ENCODE measurements at regions not wholly inside any gene's neighbourhood (a gene's known extent, or its start where the extent isn't known, plus 50 kb on each side); places are given as distances from the start of the nearest gene placed in this dataset.

DNA sequence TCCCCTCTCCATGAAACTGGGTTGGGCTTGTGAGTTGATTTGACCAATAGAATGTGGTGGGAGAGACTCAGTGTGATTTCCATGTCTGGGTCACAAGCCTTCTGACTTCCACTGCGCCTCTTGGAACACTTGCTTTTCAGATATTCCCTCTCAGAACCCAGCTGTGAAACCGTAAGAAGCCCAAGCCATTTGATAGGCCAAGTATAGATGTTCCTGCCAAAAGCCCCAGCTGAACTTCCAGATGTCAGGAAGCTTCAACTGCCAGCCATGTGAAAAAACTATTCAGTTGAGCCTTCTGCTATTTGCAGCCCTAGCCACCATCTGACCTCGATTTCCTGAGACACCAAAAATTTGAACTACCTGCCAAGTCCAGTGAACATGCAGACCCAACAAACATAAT, 387.8 kb upstream of the GJE1 start:
- TF ChIP-seq EZH2 (IDR thresholded peaks at IDR 0.05; ENCODE audit: low read depth): no peak
- TF ChIP-seq, protein P1, sequence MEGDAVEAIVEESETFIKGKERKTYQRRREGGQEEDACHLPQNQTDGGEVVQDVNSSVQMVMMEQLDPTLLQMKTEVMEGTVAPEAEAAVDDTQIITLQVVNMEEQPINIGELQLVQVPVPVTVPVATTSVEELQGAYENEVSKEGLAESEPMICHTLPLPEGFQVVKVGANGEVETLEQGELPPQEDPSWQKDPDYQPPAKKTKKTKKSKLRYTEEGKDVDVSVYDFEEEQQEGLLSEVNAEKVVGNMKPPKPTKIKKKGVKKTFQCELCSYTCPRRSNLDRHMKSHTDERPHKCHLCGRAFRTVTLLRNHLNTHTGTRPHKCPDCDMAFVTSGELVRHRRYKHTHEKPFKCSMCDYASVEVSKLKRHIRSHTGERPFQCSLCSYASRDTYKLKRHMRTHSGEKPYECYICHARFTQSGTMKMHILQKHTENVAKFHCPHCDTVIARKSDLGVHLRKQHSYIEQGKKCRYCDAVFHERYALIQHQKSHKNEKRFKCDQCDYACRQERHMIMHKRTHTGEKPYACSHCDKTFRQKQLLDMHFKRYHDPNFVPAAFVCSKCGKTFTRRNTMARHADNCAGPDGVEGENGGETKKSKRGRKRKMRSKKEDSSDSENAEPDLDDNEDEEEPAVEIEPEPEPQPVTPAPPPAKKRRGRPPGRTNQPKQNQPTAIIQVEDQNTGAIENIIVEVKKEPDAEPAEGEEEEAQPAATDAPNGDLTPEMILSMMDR (conservative IDR thresholded peaks at IDR 0.05): no peak

Measured in PC-9 (cell line).